Head of caudate nucleus (tissue), 42 donors: ENCODE measurements at regions not wholly inside any gene's neighbourhood (a gene's known extent, or its start where the extent isn't known, plus 50 kb on each side); places are given as distances from the start of the nearest gene placed in this dataset.
A peak's percentile ranks its signal among the peaks of the same experiment; 100 is the strongest.
"Not testable (repeated sequence)": the region's sequence is repeated elsewhere in the genome, so short reads cannot be mapped to it uniquely, and the experiment has no call there.

Source experiments
- DNase-seq, 42 donors: peaks; one replicate each; pipeline versions ENCODE4 v3.0.0 to v3.0.0-alpha.2; 2020 to 2021; ENCODE audit warnings: mixed read lengths in 7 of 42
- intact Hi-C: fragments of 100-400 bp; cut with DNase I; formaldehyde crosslinking; loops from one replicate; pipeline ENCODE4 v1.15.0; 2022

DNA sequence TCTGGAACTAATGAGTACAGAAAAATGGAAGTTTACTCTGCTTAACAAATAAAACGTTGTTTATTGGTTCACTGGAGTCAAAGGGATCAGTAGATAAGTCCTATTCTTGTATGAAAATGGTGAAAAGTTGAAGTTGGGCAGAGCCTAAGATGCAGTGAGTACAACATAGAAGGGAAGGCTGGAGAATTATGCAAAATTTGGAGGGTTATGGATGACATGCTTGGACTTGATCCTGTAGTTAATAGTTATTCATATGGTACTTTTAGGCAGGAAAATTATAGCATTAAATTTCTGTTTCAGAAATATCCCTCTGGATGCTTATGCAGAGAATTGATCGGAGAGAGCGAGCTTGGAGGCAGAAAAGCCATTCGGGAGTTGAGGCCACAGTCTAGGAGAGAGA is 167.6 kb downstream of the KCNS3 start:
- DNase-seq: no peak
- intact Hi-C loops: no loop called here

DNA sequence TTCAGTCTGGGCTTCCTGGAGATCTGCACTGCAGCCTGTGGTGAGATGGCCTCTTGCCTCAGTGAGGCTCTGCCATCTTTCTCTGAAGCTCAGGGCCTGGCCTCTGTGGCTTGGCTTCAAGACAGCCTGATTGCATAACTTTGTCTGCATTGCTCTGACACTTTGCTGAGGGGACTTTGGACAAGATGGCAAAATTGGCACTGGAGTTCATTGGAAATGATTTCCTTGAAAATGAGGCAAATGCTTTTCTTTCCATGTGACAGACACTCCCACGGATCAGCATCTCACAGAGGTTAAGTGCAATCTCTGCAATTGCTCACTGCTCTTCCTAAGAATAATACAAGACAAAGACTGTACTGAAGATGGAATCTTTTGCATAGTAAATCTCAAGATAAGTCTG is 166.8 kb downstream of the KCNS3 start:
- intact Hi-C loops: no loop called here
- DNase-seq: peak in 15 of 42 donors; percentile 10 to 68 (median 34)

DNA sequence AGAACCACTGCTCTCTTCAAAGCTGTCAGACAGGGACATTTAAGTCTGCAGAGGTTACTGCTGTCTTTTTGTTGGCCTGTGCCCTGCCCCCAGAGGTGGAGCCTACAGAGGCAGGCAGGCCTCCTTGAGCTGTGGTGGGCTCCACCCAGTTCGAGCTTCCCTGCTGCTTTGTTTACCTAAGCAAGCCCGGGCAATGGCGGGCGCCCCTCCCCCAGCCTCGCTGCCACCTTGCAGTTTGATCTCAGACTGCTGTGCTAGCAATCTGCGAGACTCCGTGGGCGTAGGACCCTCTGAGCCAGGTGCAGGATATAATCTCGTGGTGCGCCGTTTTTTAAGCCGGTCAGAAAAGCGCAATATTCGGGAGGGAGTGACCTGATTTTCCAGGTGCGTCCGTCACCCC is 138.9 kb downstream of the KCNS3 start:
- intact Hi-C loops, DNase-seq: not testable (repeated sequence)

DNA sequence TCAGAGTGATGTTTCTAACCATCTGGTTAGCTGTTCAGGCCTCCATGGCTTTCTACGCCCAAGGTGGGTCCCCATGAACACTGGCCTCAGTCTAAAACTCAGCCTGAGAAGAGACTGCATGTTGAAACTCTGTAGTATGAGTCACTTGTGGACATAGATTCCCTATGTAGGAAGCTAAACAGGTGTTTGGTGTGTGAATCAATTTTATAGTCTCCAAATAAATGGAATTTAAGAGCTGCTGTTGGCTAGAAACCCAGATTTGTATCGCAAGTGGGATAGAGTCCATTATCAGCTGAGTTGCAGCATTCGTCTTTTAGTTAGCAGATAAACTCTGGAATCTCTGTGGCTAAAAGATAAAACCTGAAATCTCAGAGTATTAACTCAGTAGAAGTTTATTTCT is 131.4 kb downstream of the KCNS3 start:
- no peak for DNase-seq
- intact Hi-C loops: no loop called here

DNA sequence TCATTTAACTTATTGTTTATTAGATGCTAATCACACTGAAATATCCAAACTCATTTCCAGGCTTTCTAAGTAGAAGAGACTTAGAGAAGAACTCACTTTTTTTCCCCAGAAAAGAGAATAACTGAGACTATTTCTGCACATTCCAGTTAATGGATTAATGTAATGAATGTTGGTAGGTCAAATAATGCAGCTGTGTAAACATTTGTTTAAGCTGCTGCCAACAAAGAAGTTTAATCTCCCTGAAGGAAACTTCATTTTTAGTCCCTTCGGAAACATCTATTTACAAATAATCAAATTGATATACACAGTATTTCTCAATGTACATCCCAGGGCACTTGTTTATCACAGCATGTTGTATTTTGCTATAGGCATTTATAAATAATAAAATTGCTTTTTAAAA is 126.9 kb downstream of the KCNS3 start:
- no peak for DNase-seq
- intact Hi-C loops: no loop called here

DNA sequence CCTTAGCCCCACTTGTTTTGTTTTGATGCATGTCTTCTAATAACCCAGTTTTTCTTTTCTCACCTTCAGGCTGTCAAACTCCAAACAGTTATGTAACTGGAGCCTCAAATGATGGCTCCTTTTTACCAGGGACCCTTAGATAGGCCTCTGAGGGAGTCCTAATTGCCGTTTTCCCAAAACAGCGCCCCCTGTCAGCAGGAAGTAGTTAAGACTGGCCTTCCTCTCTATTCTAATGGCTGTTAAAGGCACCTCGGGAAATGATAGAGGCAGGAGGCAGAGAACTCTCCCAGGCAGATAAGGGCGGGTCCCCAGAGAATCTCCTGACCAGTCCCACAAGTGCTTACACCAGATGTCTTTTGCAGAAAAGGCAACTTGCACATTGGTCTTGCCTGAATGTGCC is 123.2 kb downstream of the KCNS3 start:
- intact Hi-C loops: no loop called here
- DNase-seq: no peak

DNA sequence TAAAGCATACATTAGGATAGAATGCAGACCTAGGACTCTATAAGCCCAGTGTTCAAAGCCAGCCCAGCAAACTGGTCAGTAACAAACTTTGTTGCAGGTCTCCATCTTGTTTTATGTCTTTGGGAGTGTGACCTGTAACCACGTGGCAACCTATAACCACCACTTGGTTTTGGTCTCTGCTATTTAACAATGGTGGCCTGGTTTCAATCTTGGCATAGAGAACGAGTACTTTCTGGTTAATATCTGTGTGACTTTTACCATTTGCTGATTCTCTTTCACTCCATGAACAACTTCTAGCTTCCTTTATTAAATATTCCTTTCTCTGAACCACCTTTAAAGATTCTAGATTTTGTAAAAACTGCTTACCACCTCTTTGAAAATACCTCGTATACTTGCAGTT is 118.5 kb downstream of the KCNS3 start:
- intact Hi-C loops: no loop called here
- no peak for DNase-seq

DNA sequence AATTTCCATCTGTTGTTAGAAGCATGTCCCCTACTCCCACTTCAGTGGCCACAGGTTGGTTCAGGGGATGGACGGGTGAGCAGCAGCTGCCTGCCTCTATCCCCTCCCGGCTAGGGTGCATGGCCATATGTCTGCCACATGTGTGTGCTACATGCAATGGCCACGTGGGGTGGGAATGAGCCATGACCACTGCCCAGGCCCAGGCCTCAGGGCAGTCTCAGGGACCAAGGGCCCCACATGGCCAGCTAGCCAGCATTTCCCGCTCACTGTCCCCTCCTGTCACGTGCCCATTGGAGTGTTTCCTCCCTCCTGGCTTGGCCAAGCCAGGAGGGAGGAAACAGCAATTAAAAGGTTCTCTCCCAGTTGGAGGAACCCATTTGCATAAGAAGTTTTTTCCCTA is 117.1 kb downstream of the KCNS3 start:
- intact Hi-C loops: no loop called here
- DNase-seq: no peak
